Lower leg skin (tissue), 4 donors: ENCODE measurements at regions not wholly inside any gene's neighbourhood (a gene's known extent, or its start where the extent isn't known, plus 50 kb on each side); places are given as distances from the start of the nearest gene placed in this dataset.

Experiments used
- DNase-seq, 2 donors: peaks; one replicate each; pipeline ENCODE4 v3.0.0-alpha.2; 2019; ENCODE audit warnings: low spot score in 2 of 2
- H3K4me3 ChIP-seq: fragments of 200-600 bp; sonication (generic); 2 replicates; pipeline ENCODE4 v1.5.1; 2017; ENCODE audit warnings: mild to moderate bottlenecking, low read depth; ENCODE audit not compliant: poor library complexity, severe bottlenecking
- POLR2A ChIP-seq, 2 donors: fragments of 450-650 bp; IDR thresholded peaks; one replicate each; pipeline ENCODE4 v1.6.1; 2016 to 2017; ENCODE audit warnings: antibody characterized with exemption in 2 of 2, mild to moderate bottlenecking in 1 of 2, moderate library complexity in 1 of 2
- WGBS, 2 donors: methylation state at CpG; one replicate each; pipeline ENCODE4 v1.1.5; 2018; 5-methylcytosine and 5-hydroxymethylcytosine counted together
- intact Hi-C: fragments of 100-400 bp; cut with DNase I; formaldehyde crosslinking; loops from one replicate; pipeline ENCODE4 v1.15.0; 2023; ENCODE audit warnings: low total_unique reads
- TF ChIP-seq, protein P1 (sequence below), 3 donors: fragments of 450-650 bp; IDR thresholded peaks; one replicate each; pipeline ENCODE4 v1.5.1; 2016; ENCODE audit warnings: antibody characterized with exemption in 3 of 3, mild to moderate bottlenecking in 3 of 3, moderate library complexity in 2 of 3

DNA sequence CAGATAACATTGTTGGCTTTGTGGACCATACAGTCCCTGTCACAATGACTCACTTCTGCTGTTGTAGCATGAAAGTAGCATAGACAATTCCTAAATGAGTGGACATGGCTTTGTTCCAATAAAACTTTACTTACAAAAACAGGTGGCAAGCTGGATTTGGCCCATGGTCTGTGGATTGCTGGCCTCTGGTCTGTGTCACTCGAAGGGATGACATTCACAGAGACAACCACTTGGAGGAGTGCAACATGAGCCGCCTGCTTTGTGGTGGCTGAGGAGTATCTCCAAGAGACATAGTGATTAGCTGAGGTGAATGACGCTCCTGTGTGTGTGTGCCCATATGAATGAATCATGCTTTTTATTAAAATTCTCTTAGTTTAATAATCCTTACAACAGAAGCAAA, 81.3 kb upstream of the NRXN3 start:
- 53 to 80% methylated on average over 3 of the region's 3 CpGs for WGBS, 2 donors
- no peak for DNase-seq
- intact Hi-C loops, result no loop called here
- TF ChIP-seq, protein P1, sequence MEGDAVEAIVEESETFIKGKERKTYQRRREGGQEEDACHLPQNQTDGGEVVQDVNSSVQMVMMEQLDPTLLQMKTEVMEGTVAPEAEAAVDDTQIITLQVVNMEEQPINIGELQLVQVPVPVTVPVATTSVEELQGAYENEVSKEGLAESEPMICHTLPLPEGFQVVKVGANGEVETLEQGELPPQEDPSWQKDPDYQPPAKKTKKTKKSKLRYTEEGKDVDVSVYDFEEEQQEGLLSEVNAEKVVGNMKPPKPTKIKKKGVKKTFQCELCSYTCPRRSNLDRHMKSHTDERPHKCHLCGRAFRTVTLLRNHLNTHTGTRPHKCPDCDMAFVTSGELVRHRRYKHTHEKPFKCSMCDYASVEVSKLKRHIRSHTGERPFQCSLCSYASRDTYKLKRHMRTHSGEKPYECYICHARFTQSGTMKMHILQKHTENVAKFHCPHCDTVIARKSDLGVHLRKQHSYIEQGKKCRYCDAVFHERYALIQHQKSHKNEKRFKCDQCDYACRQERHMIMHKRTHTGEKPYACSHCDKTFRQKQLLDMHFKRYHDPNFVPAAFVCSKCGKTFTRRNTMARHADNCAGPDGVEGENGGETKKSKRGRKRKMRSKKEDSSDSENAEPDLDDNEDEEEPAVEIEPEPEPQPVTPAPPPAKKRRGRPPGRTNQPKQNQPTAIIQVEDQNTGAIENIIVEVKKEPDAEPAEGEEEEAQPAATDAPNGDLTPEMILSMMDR (IDR thresholded peaks at IDR 0.05), result no peak
- TF ChIP-seq POLR2A (IDR thresholded peaks at IDR 0.05), result no peak
- H3K4me3 ChIP-seq, result no peak overlapping the region

DNA sequence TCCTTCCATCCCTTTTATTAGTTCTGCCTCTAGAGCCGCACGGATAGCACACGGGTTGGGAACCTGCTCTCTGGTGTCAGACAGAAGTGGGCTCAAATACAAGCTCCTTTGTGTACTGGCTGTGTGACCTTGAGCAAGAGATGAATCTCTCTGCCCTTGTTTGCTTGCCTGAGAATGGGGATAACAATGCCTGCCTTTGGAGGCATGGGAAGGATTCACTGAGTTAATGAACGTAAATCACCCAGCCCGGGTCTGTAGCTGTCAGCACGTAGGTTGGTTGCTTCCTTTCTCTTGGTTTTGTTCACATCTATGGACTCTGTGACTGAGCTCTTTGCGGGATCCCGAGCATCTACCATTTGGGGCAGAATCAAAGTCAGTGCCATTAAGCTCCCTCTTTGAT, 79.3 kb upstream of the NRXN3 start:
- no peak for DNase-seq
- H3K4me3 ChIP-seq, result no peak overlapping the region
- intact Hi-C loops, result no loop called here
- TF ChIP-seq, protein P1 (IDR thresholded peaks at IDR 0.05), result no peak
- no peak for TF ChIP-seq POLR2A (IDR thresholded peaks at IDR 0.05)
- 69 to 70% methylated on average over 8 of the region's 8 CpGs for whole genome bisulfite sequencing, 2 donors

DNA sequence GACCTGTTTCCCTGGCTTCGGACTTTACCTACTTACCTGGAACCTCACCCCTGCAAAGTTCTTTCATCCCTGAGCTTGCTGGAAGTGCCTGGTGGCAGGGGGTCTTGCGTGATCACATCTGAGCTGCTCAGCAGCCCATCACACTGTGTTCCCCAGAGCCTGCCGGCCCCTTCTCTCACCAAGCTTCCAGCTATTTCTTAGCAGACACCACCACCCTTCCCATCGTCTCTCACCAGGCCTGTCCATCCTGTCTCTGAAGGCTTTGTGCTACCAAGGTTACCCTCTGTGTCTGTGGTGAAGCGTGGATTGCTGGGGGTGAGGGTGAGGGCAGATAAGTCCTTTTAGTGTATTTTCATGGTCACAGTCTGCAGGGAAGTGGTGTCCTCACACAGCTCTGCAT, 78.8 kb upstream of the NRXN3 start:
- DNase-seq, result no peak
- no peak for TF ChIP-seq POLR2A (IDR thresholded peaks at IDR 0.05)
- TF ChIP-seq, protein P1 (IDR thresholded peaks at IDR 0.05), result no peak
- 78 to 83% methylated on average over 5 of the region's 5 CpGs for WGBS, 2 donors
- no peak overlapping the region for H3K4me3 ChIP-seq
- intact Hi-C loops, result no loop called here

- H3K4me3 ChIP-seq, result no peak overlapping the region
- 67 to 76% methylated on average over 6 to 7 of the region's 7 CpGs for WGBS, 2 donors
- no peak for DNase-seq
- intact Hi-C loops, result no loop called here
- TF ChIP-seq, protein P1 (IDR thresholded peaks at IDR 0.05), result no peak
- no peak for TF ChIP-seq POLR2A (IDR thresholded peaks at IDR 0.05)
Measured at GRCh38 chr14:78092040-78092439, 78.1 kb upstream of the NRXN3 start.

- intact Hi-C loops, result no loop called here
- H3K4me3 ChIP-seq, result no peak overlapping the region
- 35 to 75% methylated on average over 3 of the region's 3 CpGs for WGBS, 2 donors
- TF ChIP-seq, protein P1 (IDR thresholded peaks at IDR 0.05), result no peak
- DNase-seq, result peak in 1 of 2 donors; percentile 43
Measured at GRCh38 chr14:78103271-78103670, 66.9 kb upstream of the NRXN3 start.

GRCh38 chr14:78104160-78104559, 66.0 kb upstream of the NRXN3 start:
- no peak overlapping the region for H3K4me3 ChIP-seq
- TF ChIP-seq POLR2A (IDR thresholded peaks at IDR 0.05), result no peak
- TF ChIP-seq, protein P1 (IDR thresholded peaks at IDR 0.05), result no peak
- DNase-seq, result peak in 1 of 2 donors; percentile 4
- intact Hi-C loops, result no loop called here
- 77 to 78% methylated on average over 7 of the region's 7 CpGs for WGBS, 2 donors
